ENCODE measurements at regions not wholly inside any gene's neighbourhood (a gene's known extent, or its start where the extent isn't known, plus 50 kb on each side); places are given as distances from the start of the nearest gene placed in this dataset.
"Not testable (repeated sequence)": the region's sequence is repeated elsewhere in the genome, so short reads cannot be mapped to it uniquely, and the experiment has no call there.

DNA sequence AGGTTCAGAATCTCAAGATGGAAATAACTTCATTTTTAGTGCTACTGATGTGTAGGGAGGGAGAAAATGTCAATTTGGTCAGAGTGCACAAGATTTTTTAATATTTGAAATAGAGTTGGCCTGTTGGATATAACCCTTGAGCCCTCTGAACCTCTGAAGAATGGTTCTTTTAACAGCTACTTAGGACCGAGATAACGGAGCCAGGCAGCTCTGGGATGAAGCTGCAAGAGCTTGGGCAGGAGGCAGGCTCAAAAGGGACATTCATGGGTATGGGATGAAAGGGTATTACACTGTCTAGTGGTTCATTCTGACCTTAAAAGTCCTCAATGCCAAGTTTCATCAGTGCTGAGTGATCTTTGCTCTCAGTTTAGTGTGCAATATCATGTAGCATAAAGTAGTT lies 111.4 kb upstream of the CPHXL start:
- no peak for DNase-seq (ENCODE audit: low spot score)

GRCh38 chr16:75841517-75841916 lies 115.2 kb upstream of the CPHXL start:
- no peak for DNase-seq (ENCODE audit: low spot score)

GRCh38 chr16:75847172-75847571 lies 120.9 kb upstream of the CPHXL start:
- DNase-seq (ENCODE audit: low spot score): no peak

GRCh38 chr16:75854152-75854551 lies 127.9 kb upstream of the CPHXL start:
- DNase-seq (ENCODE audit: low spot score): no peak

GRCh38 chr16:75860326-75861053 lies 134.2 kb upstream of the CPHXL start:
- no peak for DNase-seq (ENCODE audit: low spot score)

DNA sequence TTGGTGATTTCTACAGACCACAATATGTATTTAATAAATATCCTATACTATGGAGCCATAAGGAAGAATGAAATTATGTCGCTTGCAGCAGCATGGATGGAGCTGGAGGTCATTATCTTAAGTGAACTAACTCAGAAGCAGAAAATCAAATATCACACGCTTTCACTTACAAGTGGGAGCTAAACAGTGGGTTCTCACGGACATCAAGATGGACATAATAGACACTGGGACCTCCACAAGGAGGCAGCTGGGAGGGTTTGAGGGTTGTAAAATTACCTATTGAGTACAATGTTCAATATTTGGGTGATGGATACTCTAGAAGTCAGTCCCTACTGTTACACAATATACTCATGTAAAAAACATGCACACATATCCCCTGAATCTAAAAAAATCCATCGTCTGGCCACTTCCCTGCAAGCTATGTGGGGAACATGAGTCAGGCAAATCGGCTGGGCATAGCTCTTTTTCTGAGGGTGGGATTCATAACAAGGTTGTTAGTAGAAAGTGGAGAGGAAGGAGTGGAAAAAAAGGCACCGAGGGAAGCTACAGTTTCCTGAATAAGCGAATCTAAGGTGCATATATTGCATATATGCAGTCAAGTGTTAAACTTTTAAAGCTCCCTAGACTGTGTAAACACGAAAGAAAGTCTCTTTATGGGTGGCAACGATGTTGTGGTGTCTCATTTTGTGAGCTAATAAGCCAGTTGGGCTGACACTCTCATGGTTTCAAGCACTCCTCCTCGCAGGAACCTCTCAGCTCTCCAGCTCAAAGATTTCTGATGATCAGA lies 135.2 kb upstream of the CPHXL start:
- DNase-seq (ENCODE audit: low spot score): no peak

GRCh38 chr16:75862098-75862386 lies 135.8 kb upstream of the CPHXL start:
- no peak for DNase-seq (ENCODE audit: low spot score)

- no peak for DNase-seq (ENCODE audit: low spot score)
Observed at GRCh38 chr16:75864243-75864642, 138.0 kb upstream of the CPHXL start.

- no peak for DNase-seq (ENCODE audit: low spot score)
Observed at GRCh38 chr16:75865736-75866135, 139.4 kb upstream of the CPHXL start.

GRCh38 chr16:75868636-75869632 lies 142.6 kb upstream of the CPHXL start:
- no peak for DNase-seq (ENCODE audit: low spot score)

DNA sequence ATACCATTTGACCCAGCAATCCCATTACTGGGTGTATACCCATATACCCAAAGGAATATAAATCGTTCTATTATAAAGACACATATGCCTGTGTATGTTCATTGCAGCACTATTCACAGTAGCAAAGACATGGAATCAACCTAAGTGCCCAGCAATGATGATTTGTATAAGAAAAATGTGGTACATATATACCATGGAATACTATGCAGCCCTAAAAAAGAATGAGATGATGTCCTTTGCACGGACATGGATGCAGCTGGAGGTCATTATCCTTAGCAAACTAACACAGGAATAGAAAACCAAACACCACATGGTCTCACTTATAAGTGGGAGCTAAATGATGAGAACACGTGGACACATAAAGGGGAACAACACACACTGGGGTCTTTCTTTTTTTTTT lies 155.0 kb upstream of the CPHXL start:
- not testable (repeated sequence) for DNase-seq (ENCODE audit: low spot score)

GRCh38 chr16:75899163-75899562 lies 172.9 kb upstream of the CPHXL start:
- DNase-seq (ENCODE audit: low spot score): no peak

DNA sequence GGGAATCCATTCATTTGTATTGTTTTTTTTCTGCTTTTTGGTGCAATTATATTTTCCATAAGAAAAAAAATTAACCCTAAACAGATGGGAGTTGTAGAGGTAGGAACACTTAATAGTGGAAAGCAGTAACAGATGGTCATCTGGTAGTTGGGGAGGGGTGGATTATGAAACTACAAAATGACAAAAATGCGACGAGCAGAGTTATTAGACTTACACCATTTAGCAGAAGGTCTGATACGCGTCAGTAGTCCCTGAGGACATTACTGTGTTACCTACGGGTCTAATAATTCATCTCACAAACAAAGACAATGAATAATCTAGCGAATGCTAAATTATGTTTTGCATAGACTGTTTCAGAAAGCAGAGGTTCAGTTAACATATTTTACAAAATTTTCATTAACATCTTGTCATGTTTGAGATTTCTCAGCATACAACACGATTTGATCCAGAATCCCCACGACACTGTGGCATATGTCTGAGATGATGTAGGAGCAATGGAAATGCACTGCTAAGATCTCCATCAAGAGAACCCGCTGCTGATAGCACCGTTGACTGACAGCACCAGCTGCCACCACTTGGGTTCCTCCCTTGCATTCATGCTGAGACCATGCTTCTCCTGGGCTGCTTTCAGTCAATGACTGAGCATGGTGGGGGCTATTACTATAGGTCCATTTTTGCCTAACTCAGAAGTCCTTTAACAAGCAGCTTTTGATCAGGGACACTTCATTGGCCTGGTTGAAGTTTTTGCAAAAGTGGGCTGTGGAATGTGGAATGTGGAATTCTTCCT lies 182.2 kb upstream of the CPHXL start:
- no peak for DNase-seq (ENCODE audit: low spot score)

GRCh38 chr16:75909746-75910145 lies 183.5 kb upstream of the CPHXL start:
- DNase-seq (ENCODE audit: low spot score): no peak

GRCh38 chr16:75911896-75912295 lies 185.6 kb upstream of the CPHXL start:
- DNase-seq (ENCODE audit: low spot score): no peak

DNA sequence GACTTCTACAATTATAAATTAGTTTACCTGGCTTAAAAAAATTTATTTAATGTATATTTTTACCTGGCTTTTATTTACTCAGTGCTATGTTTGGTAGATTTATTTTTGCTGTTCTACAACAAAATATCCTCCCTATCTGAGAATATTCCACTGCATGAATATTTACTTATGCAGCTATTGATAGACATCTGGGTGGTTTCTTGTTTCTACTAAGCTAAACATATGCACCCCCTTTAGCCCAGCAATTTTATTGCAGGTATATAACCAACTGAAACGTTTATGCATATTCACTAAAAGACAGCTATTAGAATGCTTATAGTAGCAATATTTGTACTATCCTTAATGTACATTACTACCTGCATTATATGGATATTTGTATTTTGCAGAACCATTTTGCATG lies 187.7 kb upstream of the CPHXL start:
- no peak for DNase-seq (ENCODE audit: low spot score)

DNA sequence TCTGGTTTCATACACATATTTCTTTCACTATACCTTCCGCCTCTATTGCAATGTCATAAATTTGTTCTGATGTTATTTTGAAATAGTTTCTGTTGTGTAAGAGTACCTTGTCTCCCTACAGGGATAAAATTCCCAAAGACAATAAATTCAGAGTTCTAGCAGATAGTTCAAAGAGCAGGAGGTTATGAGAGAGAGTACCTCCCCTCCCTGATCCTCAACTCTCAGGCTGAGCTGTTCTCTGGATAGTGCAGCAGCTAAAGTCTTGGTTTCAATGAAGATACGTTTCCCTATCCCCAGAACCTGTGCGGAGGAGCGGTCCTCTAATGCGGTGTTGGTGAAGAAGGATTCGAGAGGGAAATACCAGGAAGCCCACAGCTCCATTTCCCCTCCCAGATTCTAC lies 190.2 kb upstream of the CPHXL start:
- DNase-seq (ENCODE audit: low spot score): no peak

DNA sequence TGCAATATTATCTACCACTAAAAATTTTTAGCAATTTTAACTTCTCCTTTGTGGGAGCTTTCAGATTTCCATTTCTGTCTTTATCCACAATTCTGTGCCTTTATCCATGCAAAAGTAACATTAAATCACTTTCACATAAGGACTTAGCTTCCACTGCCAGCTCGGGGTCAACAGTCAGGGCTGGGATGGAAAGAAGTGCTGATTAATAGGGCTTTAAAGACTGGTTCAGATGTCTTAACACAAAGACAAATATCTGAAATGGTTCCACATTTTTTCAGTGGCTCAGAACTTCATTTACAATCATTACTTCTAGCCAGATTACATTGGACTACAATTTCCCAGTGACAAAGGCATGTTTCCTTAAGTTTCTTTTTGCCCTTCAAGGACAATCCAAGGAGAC lies 191.8 kb upstream of the CPHXL start:
- no peak for DNase-seq (ENCODE audit: low spot score)

DNA sequence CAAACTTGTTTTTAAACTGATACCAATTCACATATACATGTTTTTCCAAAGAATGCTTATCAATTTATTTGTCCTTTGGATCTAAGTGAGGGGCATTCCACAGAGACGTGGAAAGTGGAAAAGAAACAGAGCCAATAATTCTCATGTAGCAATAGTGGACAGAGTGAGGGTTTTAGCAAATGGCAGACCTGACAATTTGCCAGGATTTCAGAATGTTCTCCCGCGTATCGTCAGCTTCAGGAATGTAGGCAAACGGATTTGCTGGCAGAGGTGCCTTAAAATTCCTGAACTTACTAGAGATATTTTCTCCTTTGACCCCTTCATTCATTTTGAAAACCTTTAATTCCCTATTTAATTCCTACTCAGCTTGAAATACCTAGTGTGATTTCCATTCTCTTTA lies 193.4 kb upstream of the CPHXL start:
- no peak for DNase-seq (ENCODE audit: low spot score)

DNA sequence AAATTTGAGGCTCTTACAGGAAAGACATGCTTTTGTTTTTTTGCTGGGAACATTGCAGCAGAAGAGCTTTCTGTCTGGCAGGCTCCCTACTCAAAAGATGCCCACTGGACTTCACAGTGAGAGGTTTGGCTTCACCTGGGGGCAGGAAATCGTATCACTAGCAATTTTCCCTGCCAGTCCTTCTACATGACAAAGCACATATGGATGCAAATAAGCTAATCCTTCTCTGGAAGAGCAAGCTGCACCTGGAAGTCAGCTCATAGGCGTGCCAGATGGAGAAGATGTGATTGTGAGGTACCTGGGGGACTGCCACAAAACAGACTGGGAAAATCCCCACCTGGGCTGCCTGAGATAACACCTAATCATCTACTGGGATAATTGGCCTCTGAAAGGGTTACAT lies 195.0 kb upstream of the CPHXL start:
- DNase-seq (ENCODE audit: low spot score): no peak

- DNase-seq (ENCODE audit: low spot score): no peak
Observed at GRCh38 chr16:75922250-75922649, 196.0 kb upstream of the CPHXL start.

- no peak for DNase-seq (ENCODE audit: low spot score)
Observed at GRCh38 chr16:75924397-75924796, 198.1 kb upstream of the CPHXL start.
